Calu3 (cell line): ENCODE measurements at regions not wholly inside any gene's neighbourhood (a gene's known extent, or its start where the extent isn't known, plus 50 kb on each side); places are given as distances from the start of the nearest gene placed in this dataset.

Experiments
- BruUV-seq: library from RNA; stranded (reverse); fragments of 400-500 nt; replicated peaks from 2 replicates; lab custom pipeline; 2021; lab: Mats Ljungman, UMichigan
- CTCF ChIA-PET: fragments of 300-600 bp; sonication (Branson Sonifier 250); formaldehyde crosslinking; loops from one replicate; lab custom pipeline; 2022; ENCODE audit warnings: antibody characterized with exemption; lab: Charles Lee
- DNase-seq: peaks from one replicate; pipeline ENCODE4 v3.0.0; 2022
- H3K27ac Mint-ChIP-seq: one replicate; pipeline ENCODE4 v1.8.0; 2022; ENCODE audit warnings: mixed read lengths; ENCODE audit not compliant: unreplicated experiment
- H3K27me3 Mint-ChIP-seq: one replicate; pipeline ENCODE4 v1.8.0; 2022; ENCODE audit warnings: mixed read lengths; ENCODE audit not compliant: unreplicated experiment
- H3K36me3 Mint-ChIP-seq: one replicate; pipeline ENCODE4 v1.8.0; 2022; ENCODE audit warnings: mild to moderate bottlenecking, moderate library complexity, mixed read lengths; ENCODE audit not compliant: insufficient read depth, unreplicated experiment
- H3K4me1 Mint-ChIP-seq: one replicate; pipeline ENCODE4 v1.8.0; 2022; ENCODE audit warnings: mild to moderate bottlenecking, low read depth, mixed read lengths; ENCODE audit not compliant: unreplicated experiment
- H3K4me3 Mint-ChIP-seq: one replicate; pipeline ENCODE4 v1.8.0; 2022; ENCODE audit warnings: mild to moderate bottlenecking, low read depth, moderate library complexity, mixed read lengths; ENCODE audit not compliant: unreplicated experiment
- H3K9me3 Mint-ChIP-seq: one replicate; pipeline ENCODE4 v1.8.0; 2022; ENCODE audit warnings: low read depth, mixed read lengths; ENCODE audit not compliant: unreplicated experiment
- intact Hi-C: fragments of 100-400 bp; cut with micrococcal nuclease; formaldehyde crosslinking; loops from one replicate; pipeline ENCODE4 v1.10.0; 2022; ENCODE audit not compliant: unreplicated experiment
- TF ChIP-seq, protein P1 (sequence below): fragments of 200-600 bp; IDR thresholded peaks from one replicate; pipeline ENCODE4 v1.8.0; 2022; ENCODE audit warnings: antibody characterized with exemption; ENCODE audit not compliant: unreplicated experiment

DNA sequence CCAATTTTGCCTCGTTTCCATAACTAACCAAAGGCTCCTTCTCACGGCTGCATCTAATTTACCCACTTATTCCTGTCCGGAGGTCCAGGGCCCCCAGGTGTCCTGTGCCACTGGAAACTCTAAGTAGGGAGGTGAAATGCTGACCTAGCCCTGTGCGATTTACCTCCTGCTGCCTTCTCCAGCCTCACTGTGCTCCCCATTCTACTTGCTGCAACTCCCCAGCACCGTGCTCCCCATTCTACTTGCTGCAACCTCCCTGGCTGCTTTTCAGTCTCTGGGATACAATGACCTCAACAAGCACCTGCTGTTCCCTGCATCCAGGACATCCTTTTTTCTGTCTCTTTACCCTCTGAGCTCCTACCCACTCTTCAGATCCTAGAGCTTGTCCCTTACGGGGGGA, 254.7 kb upstream of the PROK2 start:
- no TSS peak for BruUV-seq
- no peak overlapping the region for H3K4me3 Mint-ChIP-seq
- H3K27me3 Mint-ChIP-seq = peaks cover 84% of the 10 kb centered on the region
- intact Hi-C loops = no loop called here
- TF ChIP-seq, protein P1, sequence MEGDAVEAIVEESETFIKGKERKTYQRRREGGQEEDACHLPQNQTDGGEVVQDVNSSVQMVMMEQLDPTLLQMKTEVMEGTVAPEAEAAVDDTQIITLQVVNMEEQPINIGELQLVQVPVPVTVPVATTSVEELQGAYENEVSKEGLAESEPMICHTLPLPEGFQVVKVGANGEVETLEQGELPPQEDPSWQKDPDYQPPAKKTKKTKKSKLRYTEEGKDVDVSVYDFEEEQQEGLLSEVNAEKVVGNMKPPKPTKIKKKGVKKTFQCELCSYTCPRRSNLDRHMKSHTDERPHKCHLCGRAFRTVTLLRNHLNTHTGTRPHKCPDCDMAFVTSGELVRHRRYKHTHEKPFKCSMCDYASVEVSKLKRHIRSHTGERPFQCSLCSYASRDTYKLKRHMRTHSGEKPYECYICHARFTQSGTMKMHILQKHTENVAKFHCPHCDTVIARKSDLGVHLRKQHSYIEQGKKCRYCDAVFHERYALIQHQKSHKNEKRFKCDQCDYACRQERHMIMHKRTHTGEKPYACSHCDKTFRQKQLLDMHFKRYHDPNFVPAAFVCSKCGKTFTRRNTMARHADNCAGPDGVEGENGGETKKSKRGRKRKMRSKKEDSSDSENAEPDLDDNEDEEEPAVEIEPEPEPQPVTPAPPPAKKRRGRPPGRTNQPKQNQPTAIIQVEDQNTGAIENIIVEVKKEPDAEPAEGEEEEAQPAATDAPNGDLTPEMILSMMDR = no peak
- no peak overlapping the region for H3K27ac Mint-ChIP-seq
- no peaks in the 10 kb centered on the region for H3K36me3 Mint-ChIP-seq
- no peaks in the 10 kb centered on the region for H3K4me1 Mint-ChIP-seq
- CTCF ChIA-PET = interaction anchor here (0.7 kb wide), 1 partner anchor 301 kb away, joined by 3 read pairs; no protein-coding TSS in a partner anchor
- no peak for DNase-seq
- peaks cover 4% of the 10 kb centered on the region for H3K9me3 Mint-ChIP-seq

- intact Hi-C loops = no loop called here
- H3K4me3 Mint-ChIP-seq = no peak overlapping the region
- TF ChIP-seq, protein P1 = no peak
- H3K4me1 Mint-ChIP-seq = no peaks in the 10 kb centered on the region
- peaks cover 4% of the 10 kb centered on the region for H3K9me3 Mint-ChIP-seq
- DNase-seq = no peak
- no TSS peak for BruUV-seq
- CTCF ChIA-PET = no interaction called here
- peaks cover 66% of the 10 kb centered on the region for H3K27me3 Mint-ChIP-seq
- H3K27ac Mint-ChIP-seq = no peak overlapping the region
- no peaks in the 10 kb centered on the region for H3K36me3 Mint-ChIP-seq
These were observed 252.0 kb upstream of the PROK2 start for GRCh38 chr3:72036899-72037298.

DNA sequence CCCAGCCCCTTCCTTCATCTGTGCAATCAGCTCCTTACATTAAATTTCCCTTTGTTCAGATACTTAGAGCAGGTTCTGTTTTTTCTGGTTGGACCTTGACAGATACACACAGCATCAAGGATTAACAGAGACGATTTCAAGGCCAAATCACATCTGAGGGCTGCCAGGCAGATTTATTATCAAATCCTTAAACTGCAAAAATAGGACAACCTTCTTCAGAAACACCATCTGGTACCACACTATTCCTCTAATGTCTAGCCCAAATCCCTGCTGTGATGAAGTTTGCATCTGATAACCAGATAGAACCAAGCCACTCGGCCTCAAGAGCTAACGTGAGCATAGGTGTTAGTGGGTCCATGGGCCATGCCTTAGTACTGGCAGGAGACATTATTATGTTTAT, 250.7 kb upstream of the PROK2 start:
- H3K27me3 Mint-ChIP-seq = peaks cover 54% of the 10 kb centered on the region
- intact Hi-C loops = no loop called here
- CTCF ChIA-PET = no interaction called here
- H3K27ac Mint-ChIP-seq = no peak overlapping the region
- H3K36me3 Mint-ChIP-seq = no peaks in the 10 kb centered on the region
- TF ChIP-seq, protein P1 = no peak
- BruUV-seq = no TSS peak
- no peak overlapping the region for H3K4me3 Mint-ChIP-seq
- no peak for DNase-seq
- peaks cover 4% of the 10 kb centered on the region for H3K9me3 Mint-ChIP-seq
- H3K4me1 Mint-ChIP-seq = no peaks in the 10 kb centered on the region

- CTCF ChIA-PET = no interaction called here
- intact Hi-C loops = no loop called here
- Mint-ChIP-seq H3K9me3 (peaks cover 4% of the 10 kb centered on the region), H3K27me3 (peaks cover 47% of the 10 kb centered on the region), H3K4me1 (no peaks in the 10 kb centered on the region), H3K27ac (no peak overlapping the region), H3K36me3 (no peaks in the 10 kb centered on the region), H3K4me3 (no peak overlapping the region)
- no peak for DNase-seq
- BruUV-seq = no TSS peak
- TF ChIP-seq, protein P1 = no peak
These were observed 250.0 kb upstream of the PROK2 start for GRCh38 chr3:72034986-72035385.
